WTC11 (cell line): ENCODE measurements at regions not wholly inside any gene's neighbourhood (a gene's known extent, or its start where the extent isn't known, plus 50 kb on each side); places are given as distances from the start of the nearest gene placed in this dataset.

Source experiments
- ATAC-seq: fragments of 200-7000 bp; cut with Tn5 transposase; 2 replicates; pipeline ENCODE4 v1.10.0; 2021; ENCODE audit warnings: mild to moderate bottlenecking, moderate library complexity
- CTCF ChIA-PET: fragments of 300-600 bp; sonication (Branson Sonifier 250); formaldehyde crosslinking; loops from one replicate; lab custom pipeline; 2021; ENCODE audit warnings: antibody characterized with exemption; lab: Charles Lee
- POLR2A ChIA-PET: fragments of 350-600 bp; sonication (Branson Sonifier 250); formaldehyde crosslinking; loops from one replicate; lab custom pipeline; 2021; ENCODE audit warnings: antibody characterized with exemption; lab: Charles Lee
- DNase-seq: peaks from one replicate; pipeline ENCODE4 v3.0.0; 2021; ENCODE audit warnings: low spot score
- H3K27ac Mint-ChIP-seq: 2 replicates; pipeline ENCODE4 v1.8.0; 2021; ENCODE audit warnings: mixed read lengths
- H3K27me3 Mint-ChIP-seq: 2 replicates; pipeline ENCODE4 v1.8.0; 2021; ENCODE audit warnings: low read depth, mild to moderate bottlenecking, moderate library complexity, mixed read lengths
- H3K36me3 Mint-ChIP-seq: 2 replicates; pipeline ENCODE4 v1.8.0; 2021; ENCODE audit warnings: mixed read lengths
- H3K4me1 Mint-ChIP-seq: 2 replicates; pipeline ENCODE4 v1.8.0; 2022; ENCODE audit warnings: mixed read lengths
- H3K4me3 Mint-ChIP-seq: 2 replicates; pipeline ENCODE4 v1.8.0; 2021; ENCODE audit warnings: mild to moderate bottlenecking, moderate library complexity, mixed read lengths
- H3K9me3 Mint-ChIP-seq: 2 replicates; pipeline ENCODE4 v1.8.0; 2021; ENCODE audit warnings: mixed read lengths
- ATF1 ChIP-seq: sonication (generic); formaldehyde crosslinking; IDR thresholded peaks from 2 replicates; pipeline ENCODE4 v1.8.1; 2023; ENCODE audit warnings: mild to moderate bottlenecking, moderate library complexity, missing genetic modification reagents
- CBFB ChIP-seq: sonication (generic); formaldehyde crosslinking; IDR thresholded peaks from 2 replicates; pipeline ENCODE4 v1.8.1; 2022; ENCODE audit warnings: mild to moderate bottlenecking, low read depth, missing genetic modification reagents
- CREB1 ChIP-seq: sonication (generic); formaldehyde crosslinking; IDR thresholded peaks from 2 replicates; pipeline ENCODE4 v1.8.0; 2023; ENCODE audit warnings: mild to moderate bottlenecking, missing genetic modification reagents
- ELF4 ChIP-seq: sonication (generic); formaldehyde crosslinking; IDR thresholded peaks from 2 replicates; pipeline ENCODE4 v1.8.1; 2022; ENCODE audit warnings: low read depth, mild to moderate bottlenecking, moderate library complexity, missing genetic modification reagents
- EMX1 ChIP-seq: fragments of 250-450 bp; sonication (Bioruptor Pico); IDR thresholded peaks from 2 replicates; pipeline ENCODE4 v1.8.0; 2021; ENCODE audit warnings: mild to moderate bottlenecking
- ESRRA ChIP-seq: sonication (generic); formaldehyde crosslinking; IDR thresholded peaks from 2 replicates; pipeline ENCODE4 v1.8.1; 2022; ENCODE audit warnings: mild to moderate bottlenecking, missing genetic modification reagents, borderline replicate concordance
- ETV6 ChIP-seq: sonication (generic); formaldehyde crosslinking; IDR thresholded peaks from 2 replicates; pipeline ENCODE4 v1.8.1; 2022; ENCODE audit warnings: mild to moderate bottlenecking, missing genetic modification reagents
- FOXK1 ChIP-seq: sonication (generic); formaldehyde crosslinking; IDR thresholded peaks from 2 replicates; pipeline ENCODE4 v1.8.0; 2022; ENCODE audit warnings: mild to moderate bottlenecking, moderate library complexity, missing genetic modification reagents
- FOXP1 ChIP-seq: sonication (generic); formaldehyde crosslinking; IDR thresholded peaks from 2 replicates; pipeline ENCODE4 v1.8.0; 2022; ENCODE audit warnings: missing genetic modification reagents, mild to moderate bottlenecking, moderate library complexity, borderline replicate concordance
- GRHL2 ChIP-seq: fragments of 250-450 bp; sonication (Bioruptor Pico); IDR thresholded peaks from 2 replicates; pipeline ENCODE4 v1.8.0; 2022; ENCODE audit warnings: mild to moderate bottlenecking, moderate library complexity; ENCODE audit not compliant: insufficient replicate concordance, severe bottlenecking
- IRF2 ChIP-seq: sonication (generic); formaldehyde crosslinking; IDR thresholded peaks from 2 replicates; pipeline ENCODE4 v1.8.0; 2022; ENCODE audit warnings: low read depth, missing genetic modification reagents, borderline replicate concordance
- KAT7 ChIP-seq: sonication (generic); formaldehyde crosslinking; IDR thresholded peaks from 2 replicates; pipeline ENCODE4 v1.8.1; 2023; ENCODE audit warnings: missing genetic modification reagents, mild to moderate bottlenecking, borderline replicate concordance
- MXD4 ChIP-seq: fragments of 250-450 bp; sonication (Bioruptor Pico); IDR thresholded peaks from 2 replicates; pipeline ENCODE4 v1.8.0; 2021; ENCODE audit warnings: mild to moderate bottlenecking, moderate library complexity, borderline replicate concordance
- MYBL2 ChIP-seq: sonication (generic); formaldehyde crosslinking; IDR thresholded peaks from 2 replicates; pipeline ENCODE4 v1.8.1; 2023; ENCODE audit warnings: mild to moderate bottlenecking, moderate library complexity, missing genetic modification reagents
- NFATC4 ChIP-seq: fragments of 250-450 bp; sonication (Bioruptor Pico); IDR thresholded peaks from 2 replicates; pipeline ENCODE4 v1.9.0; 2021; ENCODE audit warnings: mild to moderate bottlenecking
- NFYB ChIP-seq: sonication (generic); formaldehyde crosslinking; conservative IDR thresholded peaks from 2 replicates; pipeline ENCODE4 v1.8.0; 2022; ENCODE audit warnings: low read depth, missing genetic modification reagents
- NR1H2 ChIP-seq: sonication (generic); formaldehyde crosslinking; IDR thresholded peaks from 2 replicates; pipeline ENCODE4 v1.9.0; 2021; ENCODE audit warnings: mild to moderate bottlenecking, moderate library complexity, missing genetic modification reagents
- NR3C1 ChIP-seq: sonication (generic); formaldehyde crosslinking; conservative IDR thresholded peaks from 2 replicates; pipeline ENCODE4 v1.8.1; 2023; ENCODE audit warnings: low read depth, mild to moderate bottlenecking, missing genetic modification reagents
- SMAD3 ChIP-seq: sonication (generic); formaldehyde crosslinking; IDR thresholded peaks from 2 replicates; pipeline ENCODE4 v1.8.0; 2022; ENCODE audit warnings: missing genetic modification reagents, mild to moderate bottlenecking, borderline replicate concordance
- SOX15 ChIP-seq: fragments of 250-450 bp; sonication (Bioruptor Pico); IDR thresholded peaks from 2 replicates; pipeline ENCODE4 v1.9.0; 2021; ENCODE audit warnings: mild to moderate bottlenecking
- SP1 ChIP-seq: sonication (generic); formaldehyde crosslinking; conservative IDR thresholded peaks from 2 replicates; pipeline ENCODE4 v1.8.1; 2022; ENCODE audit warnings: missing genetic modification reagents
- TEAD1 ChIP-seq: sonication (generic); formaldehyde crosslinking; IDR thresholded peaks from 2 replicates; pipeline ENCODE4 v1.8.0; 2022; ENCODE audit warnings: mild to moderate bottlenecking, missing genetic modification reagents
- TP53 ChIP-seq: sonication (generic); formaldehyde crosslinking; IDR thresholded peaks from 2 replicates; pipeline ENCODE4 v1.8.1; 2023; ENCODE audit warnings: mild to moderate bottlenecking, missing genetic modification reagents
- ZNF263 ChIP-seq: sonication (generic); formaldehyde crosslinking; IDR thresholded peaks from 2 replicates; pipeline ENCODE4 v1.8.1; 2022; ENCODE audit warnings: low read depth, mild to moderate bottlenecking, moderate library complexity, missing genetic modification reagents
- ZNF425 ChIP-seq: fragments of 250-450 bp; sonication (Bioruptor Pico); conservative IDR thresholded peaks from 2 replicates; pipeline ENCODE4 v1.9.0; 2021; ENCODE audit warnings: mild to moderate bottlenecking
- TF ChIP-seq, protein P1 (sequence below): sonication (generic); formaldehyde crosslinking; IDR thresholded peaks from 2 replicates; pipeline ENCODE4 v1.8.1; 2023; ENCODE audit warnings: mild to moderate bottlenecking, missing genetic modification reagents, moderate library complexity
- TF ChIP-seq, protein P2 (sequence below): sonication (generic); formaldehyde crosslinking; conservative IDR thresholded peaks from 2 replicates; pipeline ENCODE4 v1.8.1; 2022; ENCODE audit warnings: mild to moderate bottlenecking, missing genetic modification reagents
- TF ChIP-seq, protein P3 (sequence below): sonication (generic); formaldehyde crosslinking; IDR thresholded peaks from 2 replicates; pipeline ENCODE4 v1.8.1; 2023; ENCODE audit warnings: mild to moderate bottlenecking, missing genetic modification reagents, borderline replicate concordance

GRCh38 chr15:70473581-70474370 lies 289.6 kb downstream of the UACA start (continued):
- TF ChIP-seq NFYB = no peak
- no peak for TF ChIP-seq ESRRA
- no peak for TF ChIP-seq SOX15
- TF ChIP-seq, protein P1, sequence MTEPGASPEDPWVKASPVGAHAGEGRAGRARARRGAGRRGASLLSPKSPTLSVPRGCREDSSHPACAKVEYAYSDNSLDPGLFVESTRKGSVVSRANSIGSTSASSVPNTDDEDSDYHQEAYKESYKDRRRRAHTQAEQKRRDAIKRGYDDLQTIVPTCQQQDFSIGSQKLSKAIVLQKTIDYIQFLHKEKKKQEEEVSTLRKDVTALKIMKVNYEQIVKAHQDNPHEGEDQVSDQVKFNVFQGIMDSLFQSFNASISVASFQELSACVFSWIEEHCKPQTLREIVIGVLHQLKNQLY (CRISPR knock-in tag) = no peak
- no peak for TF ChIP-seq NFATC4 (CRISPR knock-in tag)

DNA sequence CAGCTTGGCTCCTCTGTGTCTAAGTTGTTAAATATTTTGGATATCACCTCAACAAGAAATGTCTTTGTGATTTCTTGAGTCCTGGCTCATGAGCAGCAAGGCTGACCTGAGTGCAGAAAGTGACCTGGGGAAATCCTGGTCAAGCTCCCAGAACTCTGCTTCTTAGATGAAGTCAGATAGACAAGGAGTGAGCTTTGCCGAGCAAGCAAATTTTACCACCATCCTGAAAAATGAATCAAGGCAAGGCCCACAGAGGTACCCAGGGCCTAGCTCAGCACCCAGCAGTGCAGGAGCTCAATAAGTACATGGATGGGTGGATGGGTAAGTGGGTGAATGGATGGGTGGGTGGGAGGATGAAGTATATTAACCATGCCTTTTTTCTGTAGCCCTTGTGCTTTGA lies 291.8 kb downstream of the UACA start:
- Mint-ChIP-seq H3K4me3 (no peak overlapping the region), H3K4me1 (0 out of 2 replicates have a peak, but pooled peaks cover 2% of the 10 kb centered on the region), H3K27ac (no peak overlapping the region), H3K36me3 (no peaks in the 10 kb centered on the region), H3K27me3 (no peaks in the 10 kb centered on the region), H3K9me3 (peaks cover 3% of the 10 kb centered on the region; the same call in 1 of the 2 replicates)
- no peak for TF ChIP-seq ZNF425 (CRISPR knock-in tag)
- TF ChIP-seq ATF1 (CRISPR knock-in tag) = no peak
- TF ChIP-seq ELF4 (CRISPR knock-in tag) = no peak
- TF ChIP-seq FOXK1 = no peak
- no peak for TF ChIP-seq EMX1 (CRISPR knock-in tag)
- TF ChIP-seq TEAD1 (CRISPR knock-in tag) = no peak
- TF ChIP-seq NR1H2 (CRISPR knock-in tag) = no peak
- no peak for TF ChIP-seq TP53 (CRISPR knock-in tag)
- TF ChIP-seq FOXP1 (CRISPR knock-in tag) = no peak
- DNase-seq (no peak), ATAC-seq (no peak)
- ChIA-PET CTCF (no interaction called here), POLR2A (no interaction called here)

DNA sequence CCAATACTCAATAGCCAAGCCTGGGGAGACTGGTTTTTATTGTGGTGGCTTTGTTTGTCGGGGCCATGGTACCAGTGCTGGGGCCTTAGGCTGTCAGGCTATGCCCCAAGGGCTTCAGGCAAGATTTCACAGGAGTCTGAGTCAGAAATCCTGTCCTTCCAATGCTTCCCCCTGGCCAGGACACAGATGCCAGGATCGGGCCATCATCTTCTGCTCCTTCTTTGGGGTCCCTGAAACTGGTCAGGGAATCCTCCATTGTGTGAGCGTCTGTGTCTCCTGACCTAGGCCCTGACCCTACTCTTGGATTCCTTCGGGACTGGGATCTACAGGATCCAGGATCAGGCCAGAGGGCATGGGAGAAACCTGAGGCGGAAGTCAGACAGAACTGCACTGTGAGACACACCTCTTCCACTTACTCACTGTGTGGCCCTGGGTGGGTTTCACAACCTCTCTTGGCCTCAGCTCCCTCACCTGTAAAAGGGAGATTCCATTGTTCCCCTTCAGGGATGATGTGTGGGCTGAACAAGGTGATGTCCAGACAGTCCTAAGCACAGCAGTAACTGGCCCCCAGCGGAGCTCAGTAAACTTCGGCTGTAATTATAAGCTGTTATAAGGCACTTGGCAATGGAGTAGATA lies 292.7 kb downstream of the UACA start:
- no peak overlapping the region for H3K4me3 Mint-ChIP-seq
- POLR2A ChIA-PET = no interaction called here
- no peaks in the 10 kb centered on the region for H3K27me3 Mint-ChIP-seq
- DNase-seq = no peak
- H3K4me1 Mint-ChIP-seq = 0 out of 2 replicates have a peak, but pooled peaks cover 2% of the 10 kb centered on the region
- H3K36me3 Mint-ChIP-seq = no peaks in the 10 kb centered on the region
- no peak overlapping the region for H3K27ac Mint-ChIP-seq
- peaks cover 3% of the 10 kb centered on the region; the same call in 1 of the 2 replicates for H3K9me3 Mint-ChIP-seq
- CTCF ChIA-PET = interaction anchor here (0.7 to 1.2 kb wide), 2 partner anchors 11 to 992 kb away, joined by 4 to 7 read pairs; no protein-coding TSS in a partner anchor
- no peak for ATAC-seq
- no peak for TF ChIP-seq MYBL2 (CRISPR knock-in tag)
- TF ChIP-seq NR3C1 (CRISPR knock-in tag) = no peak
- no peak for TF ChIP-seq SOX15
- TF ChIP-seq ZNF263 (CRISPR knock-in tag) = no peak
- TF ChIP-seq, protein P2, sequence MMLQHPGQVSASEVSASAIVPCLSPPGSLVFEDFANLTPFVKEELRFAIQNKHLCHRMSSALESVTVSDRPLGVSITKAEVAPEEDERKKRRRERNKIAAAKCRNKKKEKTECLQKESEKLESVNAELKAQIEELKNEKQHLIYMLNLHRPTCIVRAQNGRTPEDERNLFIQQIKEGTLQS (CRISPR knock-in tag) = no peak
- no peak for TF ChIP-seq FOXP1 (CRISPR knock-in tag)
- no peak for TF ChIP-seq SP1 (CRISPR knock-in tag)
- no peak for TF ChIP-seq CBFB
- no peak for TF ChIP-seq ETV6
- no peak for TF ChIP-seq CREB1 (CRISPR knock-in tag)
- no peak for TF ChIP-seq KAT7 (CRISPR knock-in tag)
- TF ChIP-seq MXD4 = no peak
- TF ChIP-seq, protein P3, sequence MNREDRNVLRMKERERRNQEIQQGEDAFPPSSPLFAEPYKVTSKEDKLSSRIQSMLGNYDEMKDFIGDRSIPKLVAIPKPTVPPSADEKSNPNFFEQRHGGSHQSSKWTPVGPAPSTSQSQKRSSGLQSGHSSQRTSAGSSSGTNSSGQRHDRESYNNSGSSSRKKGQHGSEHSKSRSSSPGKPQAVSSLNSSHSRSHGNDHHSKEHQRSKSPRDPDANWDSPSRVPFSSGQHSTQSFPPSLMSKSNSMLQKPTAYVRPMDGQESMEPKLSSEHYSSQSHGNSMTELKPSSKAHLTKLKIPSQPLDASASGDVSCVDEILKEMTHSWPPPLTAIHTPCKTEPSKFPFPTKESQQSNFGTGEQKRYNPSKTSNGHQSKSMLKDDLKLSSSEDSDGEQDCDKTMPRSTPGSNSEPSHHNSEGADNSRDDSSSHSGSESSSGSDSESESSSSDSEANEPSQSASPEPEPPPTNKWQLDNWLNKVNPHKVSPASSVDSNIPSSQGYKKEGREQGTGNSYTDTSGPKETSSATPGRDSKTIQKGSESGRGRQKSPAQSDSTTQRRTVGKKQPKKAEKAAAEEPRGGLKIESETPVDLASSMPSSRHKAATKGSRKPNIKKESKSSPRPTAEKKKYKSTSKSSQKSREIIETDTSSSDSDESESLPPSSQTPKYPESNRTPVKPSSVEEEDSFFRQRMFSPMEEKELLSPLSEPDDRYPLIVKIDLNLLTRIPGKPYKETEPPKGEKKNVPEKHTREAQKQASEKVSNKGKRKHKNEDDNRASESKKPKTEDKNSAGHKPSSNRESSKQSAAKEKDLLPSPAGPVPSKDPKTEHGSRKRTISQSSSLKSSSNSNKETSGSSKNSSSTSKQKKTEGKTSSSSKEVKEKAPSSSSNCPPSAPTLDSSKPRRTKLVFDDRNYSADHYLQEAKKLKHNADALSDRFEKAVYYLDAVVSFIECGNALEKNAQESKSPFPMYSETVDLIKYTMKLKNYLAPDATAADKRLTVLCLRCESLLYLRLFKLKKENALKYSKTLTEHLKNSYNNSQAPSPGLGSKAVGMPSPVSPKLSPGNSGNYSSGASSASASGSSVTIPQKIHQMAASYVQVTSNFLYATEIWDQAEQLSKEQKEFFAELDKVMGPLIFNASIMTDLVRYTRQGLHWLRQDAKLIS (CRISPR knock-in tag) = no peak
- TF ChIP-seq IRF2 (CRISPR knock-in tag) = no peak
- TF ChIP-seq SMAD3 (CRISPR knock-in tag) = no peak
- no peak for TF ChIP-seq GRHL2 (CRISPR knock-in tag)
